ENCODE measurements at regions not wholly inside any gene's neighbourhood (a gene's known extent, or its start where the extent isn't known, plus 50 kb on each side); places are given as distances from the start of the nearest gene placed in this dataset.

DNA sequence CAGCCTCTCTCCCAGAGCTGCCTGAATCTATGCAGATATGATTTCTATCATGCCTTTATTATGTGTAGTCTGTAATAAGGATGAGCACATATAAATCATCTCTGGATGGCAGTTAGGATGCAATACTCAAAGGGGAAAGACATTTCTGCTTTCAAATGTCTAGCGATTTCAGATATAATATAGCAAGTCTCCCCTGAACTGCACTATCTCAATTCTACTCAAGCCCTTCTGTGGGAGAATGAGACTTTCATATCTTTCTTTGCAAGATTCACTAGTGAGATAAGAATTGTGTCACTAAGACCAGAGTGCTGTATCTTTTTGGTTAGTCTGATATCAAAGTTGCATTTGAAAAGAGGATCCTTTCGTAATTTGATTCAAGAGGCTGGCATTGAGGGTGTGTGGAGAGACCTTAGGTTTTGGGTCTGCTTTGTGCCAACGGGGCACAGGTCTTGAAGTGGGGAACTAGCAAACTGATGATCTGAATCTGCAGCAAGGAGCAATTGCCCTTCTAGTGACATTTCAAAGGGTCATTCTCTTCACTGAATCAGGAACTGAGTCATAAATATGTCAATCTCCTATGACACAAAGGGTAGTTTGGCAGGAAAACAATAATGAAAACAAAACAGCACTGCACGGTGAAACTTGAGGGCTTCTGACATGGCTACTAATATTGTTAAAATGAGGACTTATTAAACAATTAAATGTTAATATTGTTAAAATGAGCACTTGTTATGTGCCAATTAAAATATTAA lies 305.5 kb upstream of the CLINT1 start:
- no peak for TF ChIP-seq EZH2 (IDR thresholded peaks at IDR 0.05; ENCODE audit: borderline replicate concordance, low read depth, low read length, severe bottlenecking)
- TF ChIP-seq, protein P1, sequence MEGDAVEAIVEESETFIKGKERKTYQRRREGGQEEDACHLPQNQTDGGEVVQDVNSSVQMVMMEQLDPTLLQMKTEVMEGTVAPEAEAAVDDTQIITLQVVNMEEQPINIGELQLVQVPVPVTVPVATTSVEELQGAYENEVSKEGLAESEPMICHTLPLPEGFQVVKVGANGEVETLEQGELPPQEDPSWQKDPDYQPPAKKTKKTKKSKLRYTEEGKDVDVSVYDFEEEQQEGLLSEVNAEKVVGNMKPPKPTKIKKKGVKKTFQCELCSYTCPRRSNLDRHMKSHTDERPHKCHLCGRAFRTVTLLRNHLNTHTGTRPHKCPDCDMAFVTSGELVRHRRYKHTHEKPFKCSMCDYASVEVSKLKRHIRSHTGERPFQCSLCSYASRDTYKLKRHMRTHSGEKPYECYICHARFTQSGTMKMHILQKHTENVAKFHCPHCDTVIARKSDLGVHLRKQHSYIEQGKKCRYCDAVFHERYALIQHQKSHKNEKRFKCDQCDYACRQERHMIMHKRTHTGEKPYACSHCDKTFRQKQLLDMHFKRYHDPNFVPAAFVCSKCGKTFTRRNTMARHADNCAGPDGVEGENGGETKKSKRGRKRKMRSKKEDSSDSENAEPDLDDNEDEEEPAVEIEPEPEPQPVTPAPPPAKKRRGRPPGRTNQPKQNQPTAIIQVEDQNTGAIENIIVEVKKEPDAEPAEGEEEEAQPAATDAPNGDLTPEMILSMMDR (IDR thresholded peaks at IDR 0.05; ENCODE audit: borderline replicate concordance, extremely low read depth, low read length, poor library complexity, severe bottlenecking), result no peak
